ENCODE measurements at regions not wholly inside any gene's neighbourhood (a gene's known extent, or its start where the extent isn't known, plus 50 kb on each side); places are given as distances from the start of the nearest gene placed in this dataset.

- H3K4me3 Mint-ChIP-seq = no peak overlapping the region
- Histone ChIP-seq H3K36me3 (ENCODE audit: control insufficient read depth, insufficient read depth, low read length) (no peaks in the 10 kb centered on the region), H3K4me3 (ENCODE audit: low read length) (no peak overlapping the region), H3K4me1 (ENCODE audit: control insufficient read depth, insufficient read depth, low read length) (no peaks in the 10 kb centered on the region), H3K27me3 (ENCODE audit: control insufficient read depth, insufficient read depth, low read length) (no peaks in the 10 kb centered on the region), H3K9me3 (ENCODE audit: control insufficient read depth, insufficient read depth, low read length) (no peaks in the 10 kb centered on the region), H3K27ac (ENCODE audit: low read length) (no peak overlapping the region)
- no CpG with 5 or more reads among the region's 2 CpGs for WGBS (ENCODE audit: insufficient coverage)
- peaks cover 6 to 19% of the 10 kb centered on the region in 2 donors for H3K9me3 Mint-ChIP-seq
- no peaks in the 10 kb centered on the region for H3K4me1 Mint-ChIP-seq
- TF ChIP-seq, protein P1, sequence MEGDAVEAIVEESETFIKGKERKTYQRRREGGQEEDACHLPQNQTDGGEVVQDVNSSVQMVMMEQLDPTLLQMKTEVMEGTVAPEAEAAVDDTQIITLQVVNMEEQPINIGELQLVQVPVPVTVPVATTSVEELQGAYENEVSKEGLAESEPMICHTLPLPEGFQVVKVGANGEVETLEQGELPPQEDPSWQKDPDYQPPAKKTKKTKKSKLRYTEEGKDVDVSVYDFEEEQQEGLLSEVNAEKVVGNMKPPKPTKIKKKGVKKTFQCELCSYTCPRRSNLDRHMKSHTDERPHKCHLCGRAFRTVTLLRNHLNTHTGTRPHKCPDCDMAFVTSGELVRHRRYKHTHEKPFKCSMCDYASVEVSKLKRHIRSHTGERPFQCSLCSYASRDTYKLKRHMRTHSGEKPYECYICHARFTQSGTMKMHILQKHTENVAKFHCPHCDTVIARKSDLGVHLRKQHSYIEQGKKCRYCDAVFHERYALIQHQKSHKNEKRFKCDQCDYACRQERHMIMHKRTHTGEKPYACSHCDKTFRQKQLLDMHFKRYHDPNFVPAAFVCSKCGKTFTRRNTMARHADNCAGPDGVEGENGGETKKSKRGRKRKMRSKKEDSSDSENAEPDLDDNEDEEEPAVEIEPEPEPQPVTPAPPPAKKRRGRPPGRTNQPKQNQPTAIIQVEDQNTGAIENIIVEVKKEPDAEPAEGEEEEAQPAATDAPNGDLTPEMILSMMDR (IDR thresholded peaks at IDR 0.05) = no peak
- no peaks in the 10 kb centered on the region for H3K36me3 Mint-ChIP-seq
- intact Hi-C loops (cut with micrococcal nuclease) = no loop called here
- DNase-seq (no peak), ATAC-seq (no peak)
- H3K27ac Mint-ChIP-seq = no peak overlapping the region
- no peaks in the 10 kb centered on the region for H3K27me3 Mint-ChIP-seq (ENCODE audit: low read depth in 2 of 2)
Observed at GRCh38 chr13:56789527-56789926, 351.2 kb upstream of the PRR20A start.

GRCh38 chr13:56837161-56837560 lies 303.6 kb upstream of the PRR20A start:
- DNase-seq (no peak), ATAC-seq (no peak)
- Histone ChIP-seq H3K4me1 (ENCODE audit: control insufficient read depth, insufficient read depth, low read length) (no peaks in the 10 kb centered on the region), H3K36me3 (ENCODE audit: control insufficient read depth, insufficient read depth, low read length) (no peaks in the 10 kb centered on the region), H3K4me3 (ENCODE audit: low read length) (no peak overlapping the region), H3K27ac (ENCODE audit: low read length) (no peak overlapping the region), H3K27me3 (ENCODE audit: control insufficient read depth, insufficient read depth, low read length) (no peaks in the 10 kb centered on the region), H3K9me3 (ENCODE audit: control insufficient read depth, insufficient read depth, low read length) (peaks cover 9% of the 10 kb centered on the region)
- Mint-ChIP-seq H3K27me3 (ENCODE audit: low read depth in 2 of 2) (no peaks in the 10 kb centered on the region), H3K36me3 (peaks cover 5% of the 10 kb centered on the region), H3K4me3 (no peak overlapping the region), H3K4me1 (no peaks in the 10 kb centered on the region), H3K27ac (no peak overlapping the region), H3K9me3 (peaks cover 2 to 19% of the 10 kb centered on the region in 2 donors)
- TF ChIP-seq, protein P1 (IDR thresholded peaks at IDR 0.05) = no peak
- WGBS (ENCODE audit: insufficient coverage) = no CpG with 5 or more reads among the region's 2 CpGs
- intact Hi-C loops (cut with micrococcal nuclease) = no loop called here

GRCh38 chr13:56850852-56851251 lies 289.9 kb upstream of the PRR20A start:
- no peak for DNase-seq
- Histone ChIP-seq H3K4me1 (ENCODE audit: control insufficient read depth, insufficient read depth, low read length) (no peaks in the 10 kb centered on the region), H3K27ac (ENCODE audit: low read length) (no peak overlapping the region), H3K9me3 (ENCODE audit: control insufficient read depth, insufficient read depth, low read length) (no peaks in the 10 kb centered on the region), H3K36me3 (ENCODE audit: control insufficient read depth, insufficient read depth, low read length) (no peaks in the 10 kb centered on the region), H3K27me3 (ENCODE audit: control insufficient read depth, insufficient read depth, low read length) (no peaks in the 10 kb centered on the region), H3K4me3 (ENCODE audit: low read length) (no peak overlapping the region)
- no peak overlapping the region for H3K4me3 Mint-ChIP-seq
- no peaks in the 10 kb centered on the region for H3K27me3 Mint-ChIP-seq (ENCODE audit: low read depth in 2 of 2)
- H3K4me1 Mint-ChIP-seq = no peaks in the 10 kb centered on the region
- TF ChIP-seq, protein P1 (IDR thresholded peaks at IDR 0.05) = no peak
- H3K9me3 Mint-ChIP-seq = peaks cover 13 to 30% of the 10 kb centered on the region in 2 donors
- WGBS (ENCODE audit: insufficient coverage) = 86% methylated on average over 1 of the region's 2 CpGs
- no peak for ATAC-seq
- H3K36me3 Mint-ChIP-seq = peaks cover 9% of the 10 kb centered on the region
- no peak overlapping the region for H3K27ac Mint-ChIP-seq
- intact Hi-C loops (cut with micrococcal nuclease) = no loop called here

DNA sequence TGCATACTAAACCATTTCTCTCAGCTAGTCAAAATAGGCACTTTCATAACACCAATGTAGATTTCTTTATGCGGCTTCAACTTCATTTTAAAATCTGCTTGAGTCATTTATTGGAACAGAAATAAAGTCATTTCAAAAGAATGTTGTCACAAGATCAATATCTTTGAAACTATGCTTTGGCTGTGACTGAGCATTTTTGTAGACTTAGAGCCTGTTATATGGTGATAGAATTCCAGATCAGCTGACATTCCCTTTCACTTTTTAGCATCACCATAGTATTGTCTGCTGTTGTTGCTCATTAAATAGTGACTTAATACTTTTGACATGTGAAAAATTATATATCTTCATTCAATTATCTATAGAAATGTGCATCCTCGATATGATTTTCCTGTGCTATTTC lies 279.2 kb upstream of the PRR20A start:
- peaks cover 22% of the 10 kb centered on the region for H3K36me3 Mint-ChIP-seq
- Histone ChIP-seq H3K27ac (ENCODE audit: low read length) (no peak overlapping the region), H3K9me3 (ENCODE audit: control insufficient read depth, insufficient read depth, low read length) (no peaks in the 10 kb centered on the region), H3K27me3 (ENCODE audit: control insufficient read depth, insufficient read depth, low read length) (no peaks in the 10 kb centered on the region), H3K4me3 (ENCODE audit: low read length) (no peak overlapping the region), H3K36me3 (ENCODE audit: control insufficient read depth, insufficient read depth, low read length) (no peaks in the 10 kb centered on the region), H3K4me1 (ENCODE audit: control insufficient read depth, insufficient read depth, low read length) (no peaks in the 10 kb centered on the region)
- no peak overlapping the region for H3K27ac Mint-ChIP-seq
- intact Hi-C loops (cut with micrococcal nuclease) = no loop called here
- no peaks in the 10 kb centered on the region for H3K4me1 Mint-ChIP-seq
- ATAC-seq = no peak
- H3K4me3 Mint-ChIP-seq = no peak overlapping the region
- DNase-seq = no peak
- 92% methylated on average over 1 of the region's 2 CpGs for WGBS (ENCODE audit: insufficient coverage)
- H3K9me3 Mint-ChIP-seq = peaks cover 16 to 23% of the 10 kb centered on the region in 2 donors
- TF ChIP-seq, protein P1 (IDR thresholded peaks at IDR 0.05) = no peak
- H3K27me3 Mint-ChIP-seq (ENCODE audit: low read depth in 2 of 2) = no peaks in the 10 kb centered on the region
